H1 (cell line): ENCODE measurements at regions not wholly inside any gene's neighbourhood (a gene's known extent, or its start where the extent isn't known, plus 50 kb on each side); places are given as distances from the start of the nearest gene placed in this dataset.

Experiments used
- CTCF ChIA-PET: fragments of 300-600 bp; sonication (Branson Sonifier 250); formaldehyde crosslinking; loops from one replicate; lab custom pipeline; 2021; ENCODE audit not compliant: partially characterized antibody; lab: Charles Lee
- POLR2A ChIA-PET: fragments of 300-600 bp; sonication (Branson Sonifier 250); formaldehyde crosslinking; loops from one replicate; lab custom pipeline; 2021; ENCODE audit warnings: inconsistent platforms; ENCODE audit not compliant: partially characterized antibody; lab: Charles Lee
- DNase-seq, 2 experiments: peaks; one replicate each; pipeline versions ENCODE4 v3.0.0 to v3.0.0-alpha.2; 2010 to 2022; ENCODE audit warnings: low spot score in 2 of 2, low read depth in 1 of 2, mixed read lengths in 1 of 2
- FAIRE-seq: peaks from 2 replicates; lab custom pipeline; 2011; peaks lifted over from hg19 to GRCh38; lab: Jason Lieb, UNC
- H2AFZ ChIP-seq: 2 replicates; pipeline ENCODE4 v1.8.1; 2012; ENCODE audit warnings: low read length, inconsistent platforms
- H2AK5ac ChIP-seq: 2 replicates; pipeline ENCODE4 v1.6.1; 2013; ENCODE audit warnings: low read depth, low read length
- H2BK120ac ChIP-seq: replicated peaks from 2 replicates; pipeline ENCODE3; 2013; ENCODE audit warnings: low read depth, low read length, inconsistent platforms
- H2BK12ac ChIP-seq: 2 replicates; pipeline ENCODE4 v1.6.1; 2013; ENCODE audit warnings: low read depth, low read length
- H2BK15ac ChIP-seq: 2 replicates; pipeline ENCODE4 v1.6.1; 2013; ENCODE audit warnings: low read length
- H2BK20ac ChIP-seq: 2 replicates; pipeline ENCODE4 v1.6.1; 2013; ENCODE audit warnings: low read length
- H2BK5ac ChIP-seq: 2 replicates; pipeline ENCODE4 v1.6.1; 2013; ENCODE audit warnings: low read depth, low read length
- H3K14ac ChIP-seq: 2 replicates; pipeline ENCODE4 v1.6.1; 2013; ENCODE audit warnings: inconsistent platforms; ENCODE audit not compliant: insufficient read length
- H3K18ac ChIP-seq: 2 replicates; pipeline ENCODE4 v1.6.1; 2013; ENCODE audit warnings: low read length; ENCODE audit errors: extremely low read depth
- H3K23ac ChIP-seq: 2 replicates; pipeline ENCODE4 v1.6.1; 2013; ENCODE audit warnings: inconsistent platforms; ENCODE audit not compliant: insufficient read length
- H3K23me2 ChIP-seq: 2 replicates; pipeline ENCODE4 v1.6.1; 2013; ENCODE audit warnings: low read depth, low read length
- H3K27ac ChIP-seq: 2 replicates; pipeline ENCODE4 v1.6.1; 2011; ENCODE audit warnings: low read depth, low read length, inconsistent platforms
- H3K27me3 ChIP-seq, 4 experiments: replicated peaks in 1 of 4; 1 replicate in 1 of 4; 2 replicates in 3 of 4; pipeline versions ENCODE4 v1.6.1 to v1.8.1; 2011 to 2013; ENCODE audit warnings: low read length in 3 of 4, mild to moderate bottlenecking in 3 of 4, inconsistent platforms in 2 of 4, mixed read lengths in 2 of 4, moderate library complexity in 1 of 4; ENCODE audit not compliant: control insufficient read depth in 3 of 4, insufficient read depth in 3 of 4; ENCODE audit errors: extremely low read depth in 1 of 4
- H3K36me3 ChIP-seq, 4 experiments: 2 replicates each; pipeline versions ENCODE4 v1.6.1 to v1.8.1; 2011 to 2013; ENCODE audit warnings: mild to moderate bottlenecking in 4 of 4, low read length in 3 of 4, moderate library complexity in 2 of 4, control low read depth in 1 of 4, inconsistent platforms in 1 of 4; ENCODE audit not compliant: insufficient read depth in 4 of 4, control insufficient read depth in 2 of 4
- H3K4ac ChIP-seq: replicated peaks from 2 replicates; pipeline ENCODE3; 2013; ENCODE audit warnings: low read length, low read depth, mixed read lengths, inconsistent platforms; ENCODE audit not compliant: insufficient read length
- H3K4me1 ChIP-seq, 4 experiments: replicated peaks in 1 of 4; 1 replicate in 1 of 4; 2 replicates in 3 of 4; pipeline versions ENCODE4 v1.6.1 to v1.8.1; 2011 to 2013; ENCODE audit warnings: low read length in 3 of 4, inconsistent platforms in 2 of 4, mixed read lengths in 1 of 4; ENCODE audit not compliant: insufficient read depth in 4 of 4, control insufficient read depth in 3 of 4
- H3K4me2 ChIP-seq, 2 experiments: 2 replicates each; pipeline versions ENCODE4 v1.6.1 to v1.8.1; 2011 to 2013; ENCODE audit warnings: low read depth in 2 of 2, low read length in 2 of 2, control low read depth in 1 of 2, inconsistent platforms in 1 of 2, mild to moderate bottlenecking in 1 of 2; ENCODE audit not compliant: insufficient read depth in 1 of 2
- H3K4me3 ChIP-seq, 4 experiments: fragments of 200-600, 300-600 bp in 1 of 4; sonication (generic), shearing (Covaris generic), sonication (Bioruptor Twin) in 1 of 4; 2 replicates each; pipeline versions ENCODE4 v1.5.1 to v1.8.1; 2011 to 2016; ENCODE audit warnings: low read length in 4 of 4, low read depth in 3 of 4, control low read depth in 2 of 4, inconsistent platforms in 2 of 4, mild to moderate bottlenecking in 2 of 4, mixed read lengths in 1 of 4, moderate library complexity in 1 of 4; ENCODE audit not compliant: insufficient read depth in 2 of 4; ENCODE audit errors: extremely low read depth in 1 of 4
- H3K56ac ChIP-seq: replicated peaks from 2 replicates; pipeline ENCODE3; 2013; ENCODE audit warnings: low read depth, mild to moderate bottlenecking, mixed read lengths, low read length, inconsistent platforms; ENCODE audit not compliant: insufficient read length
- H3K79me1 ChIP-seq: 2 replicates; pipeline ENCODE4 v1.6.1; 2013; ENCODE audit warnings: low read depth, low read length, control low read depth
- H3K79me2 ChIP-seq, 2 experiments: 2 replicates each; pipeline versions ENCODE4 v1.6.1 to v1.8.1; 2012 to 2013; ENCODE audit warnings: low read length in 2 of 2, mild to moderate bottlenecking in 2 of 2, inconsistent platforms in 1 of 2; ENCODE audit not compliant: insufficient read depth in 2 of 2, control insufficient read depth in 1 of 2
- H3K9ac ChIP-seq, 4 experiments: replicated peaks in 1 of 4; 1 replicate in 1 of 4; 2 replicates in 3 of 4; pipeline versions ENCODE4 v1.6.1 to v1.8.1; 2011 to 2013; ENCODE audit warnings: low read depth in 3 of 4, low read length in 3 of 4, control low read depth in 2 of 4, mild to moderate bottlenecking in 2 of 4, moderate library complexity in 2 of 4, inconsistent platforms in 1 of 4; ENCODE audit errors: extremely low read depth in 1 of 4
- H3K9me3 ChIP-seq, 2 experiments: 2 replicates each; pipeline versions ENCODE4 v1.6.1 to v1.8.1; 2012 to 2013; ENCODE audit warnings: mild to moderate bottlenecking in 2 of 2, moderate library complexity in 2 of 2, control low read depth in 1 of 2, inconsistent platforms in 1 of 2, low read depth in 1 of 2, low read length in 1 of 2, mixed read lengths in 1 of 2; ENCODE audit not compliant: insufficient read depth in 2 of 2
- H4K20me1 ChIP-seq, 2 experiments: replicated peaks in 1 of 2; 2 replicates each; pipeline versions ENCODE3 to v1.8.1; 2011 to 2013; ENCODE audit warnings: inconsistent platforms in 2 of 2, low read length in 2 of 2, mild to moderate bottlenecking in 1 of 2; ENCODE audit not compliant: insufficient read depth in 2 of 2, control insufficient read depth in 1 of 2
- H4K5ac ChIP-seq: 2 replicates; pipeline ENCODE4 v1.6.1; 2013; ENCODE audit warnings: low read length, low read depth, mixed read lengths, inconsistent platforms; ENCODE audit not compliant: insufficient read length
- H4K8ac ChIP-seq: 2 replicates; pipeline ENCODE4 v1.8.0; 2013; ENCODE audit warnings: mild to moderate bottlenecking, moderate library complexity, low read length, inconsistent platforms; ENCODE audit not compliant: insufficient read depth; ENCODE audit errors: extremely low read depth
- H4K91ac ChIP-seq: replicated peaks from 2 replicates; pipeline ENCODE3; 2013; ENCODE audit warnings: low read length, mixed read lengths, inconsistent platforms; ENCODE audit not compliant: insufficient read length
- EGR1 ChIP-seq: IDR thresholded peaks from 2 replicates; pipeline ENCODE4 v1.6.1; 2011; ENCODE audit warnings: low read depth, low read length, borderline replicate concordance
- NANOG ChIP-seq: IDR thresholded peaks from 2 replicates; pipeline ENCODE4 v1.6.1; 2011; ENCODE audit warnings: low read length, low read depth, mild to moderate bottlenecking, inconsistent platforms; ENCODE audit not compliant: insufficient read depth, poor library complexity, severe bottlenecking
- SIRT6 ChIP-seq: IDR thresholded peaks from one replicate; pipeline ENCODE4 v1.7.1; 2012; ENCODE audit warnings: low read length, inconsistent platforms
- SP1 ChIP-seq: IDR thresholded peaks from 2 replicates; pipeline ENCODE4 v1.6.1; 2011; ENCODE audit warnings: low read depth, low read length
- SP2 ChIP-seq: IDR thresholded peaks from 2 replicates; pipeline ENCODE4 v1.6.1; 2012; ENCODE audit warnings: mild to moderate bottlenecking, low read length, inconsistent platforms
- TAF1 ChIP-seq: IDR thresholded peaks from 2 replicates; pipeline ENCODE4 v1.6.1; 2011; ENCODE audit warnings: mild to moderate bottlenecking, low read depth, low read length
- YY1 ChIP-seq: IDR thresholded peaks from 2 replicates; pipeline ENCODE4 v1.6.1; 2011; ENCODE audit warnings: low read depth, mild to moderate bottlenecking, low read length
- WGBS, 2 experiments: shearing (Covaris generic) in 1 of 2; methylation state at CpG; one replicate each; pipeline versions ENCODE4 v1.1.6 to v1.1.7; 2013 to 2015; ENCODE audit warnings: low lambda C conversion rate in 2 of 2, mixed read lengths in 2 of 2, inconsistent platforms in 1 of 2, low coverage in 1 of 2, missing lambda C conversion rate in 1 of 2; ENCODE audit not compliant: insufficient replicate concordance in 2 of 2, insufficient coverage in 1 of 2, insufficient read length in 1 of 2; ENCODE audit errors: extremely low coverage in 1 of 2, missing lambda C conversion rate in 1 of 2; 5-methylcytosine and 5-hydroxymethylcytosine counted together

DNA sequence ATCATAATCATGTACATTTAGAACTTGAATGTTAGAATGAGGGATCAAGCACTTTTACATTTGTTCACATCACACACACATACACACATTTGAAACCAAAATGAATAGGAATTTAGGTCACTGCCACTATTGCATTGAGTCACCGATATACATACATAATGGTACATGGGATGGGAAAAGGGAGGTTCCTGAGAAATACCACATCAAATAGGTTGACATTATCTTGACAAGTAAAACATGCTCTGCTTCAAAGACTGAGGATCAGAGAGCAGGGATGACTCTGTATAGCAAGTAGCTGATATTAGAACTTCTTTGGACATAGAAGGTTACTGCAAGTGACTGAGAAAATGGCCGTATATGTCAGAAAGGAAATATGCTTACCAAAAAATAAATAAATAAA is 847.2 kb downstream of the PLOD2 start:
- Histone ChIP-seq H4K5ac (no peak overlapping the region), H3K36me3 (no peaks in the 10 kb centered on the region), H2BK20ac (no peak overlapping the region), H3K4me3 (no peak overlapping the region), H3K27me3 (no peaks in the 10 kb centered on the region), H2BK12ac (no peak overlapping the region), H3K9ac (no peak overlapping the region), H3K27ac (no peak overlapping the region), H4K20me1 (no peaks in the 10 kb centered on the region), H2BK15ac (no peak overlapping the region), H3K4me2 (no peak overlapping the region), H3K79me1 (no peaks in the 10 kb centered on the region), H3K9me3 (no peaks in the 10 kb centered on the region; a peak in 1 of 4 replicates), H3K4me1 (peaks cover 0 to 3% (median 0%) of the 10 kb centered on the region in 4 experiments; a peak in 1 of 7 replicates), H4K91ac (no peak overlapping the region), H3K23me2 (no peaks in the 10 kb centered on the region), H3K23ac (no peak overlapping the region), H3K4ac (no peak overlapping the region), H3K56ac (no peak overlapping the region), H2AK5ac (no peak overlapping the region), H2BK5ac (no peak overlapping the region), H2BK120ac (no peak overlapping the region), H3K79me2 (no peaks in the 10 kb centered on the region), H4K8ac (no peak overlapping the region), H3K14ac (no peak overlapping the region), H2AFZ (no peak overlapping the region), H3K18ac (no peak overlapping the region)
- 73% methylated on average over 2 of the region's 2 CpGs; no CpG with 5 or more reads in 1 of the 2 experiments for WGBS, 2 experiments
- no peak for FAIRE-seq
- no peak for DNase-seq
- CTCF ChIA-PET = no interaction called here
- POLR2A ChIA-PET = no interaction called here
- TF ChIP-seq YY1 = no peak
- no peak for TF ChIP-seq NANOG
- no peak for TF ChIP-seq SP1
- TF ChIP-seq SP2 = no peak
- TF ChIP-seq TAF1 = no peak
- no peak for TF ChIP-seq EGR1
- TF ChIP-seq SIRT6 = no peak
